Activated CD4-positive, alpha-beta T cell treated with anti-CD3 and anti-CD28 coated beads, Interleukin-2, amount 50 U/mL, for 1 hour (primary cell): ENCODE measurements at regions not wholly inside any gene's neighbourhood (a gene's known extent, or its start where the extent isn't known, plus 50 kb on each side); places are given as distances from the start of the nearest gene placed in this dataset.
"Not testable (repeated sequence)": the region's sequence is repeated elsewhere in the genome, so short reads cannot be mapped to it uniquely, and the experiment has no call there.

Experiments
- DNase-seq: peaks from one replicate; pipeline ENCODE4 v3.0.0-alpha.2; 2020

GRCh38 chr21:35590284-35590683 lies 470.0 kb downstream of the SETD4 start:
- DNase-seq = not testable (repeated sequence)

DNA sequence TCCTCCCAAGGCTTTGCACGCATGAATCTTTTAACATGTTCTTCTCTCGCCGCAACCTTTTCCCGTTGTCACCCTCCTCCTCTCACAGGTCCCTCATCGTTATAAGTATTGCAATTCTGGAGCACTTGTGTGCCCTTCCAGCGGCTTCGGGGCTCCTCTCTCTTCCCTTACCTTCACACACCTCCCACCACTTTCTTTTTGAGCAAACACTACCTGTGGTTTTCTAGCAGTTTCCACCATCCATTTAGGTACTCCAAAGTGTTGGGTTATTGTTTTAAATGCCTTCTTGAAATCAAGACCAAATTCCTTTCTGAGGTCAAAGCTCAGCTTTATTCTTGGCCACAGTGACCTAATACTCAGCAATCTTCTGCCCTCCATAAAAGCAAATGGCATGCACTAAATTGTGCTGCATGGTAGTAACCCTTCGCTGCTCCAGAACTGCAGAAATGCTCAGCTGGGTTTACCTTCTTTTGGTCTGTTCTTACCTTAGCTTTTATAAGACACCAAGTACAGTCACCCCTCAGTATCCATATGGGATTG lies 472.4 kb downstream of the SETD4 start:
- DNase-seq = no peak

DNA sequence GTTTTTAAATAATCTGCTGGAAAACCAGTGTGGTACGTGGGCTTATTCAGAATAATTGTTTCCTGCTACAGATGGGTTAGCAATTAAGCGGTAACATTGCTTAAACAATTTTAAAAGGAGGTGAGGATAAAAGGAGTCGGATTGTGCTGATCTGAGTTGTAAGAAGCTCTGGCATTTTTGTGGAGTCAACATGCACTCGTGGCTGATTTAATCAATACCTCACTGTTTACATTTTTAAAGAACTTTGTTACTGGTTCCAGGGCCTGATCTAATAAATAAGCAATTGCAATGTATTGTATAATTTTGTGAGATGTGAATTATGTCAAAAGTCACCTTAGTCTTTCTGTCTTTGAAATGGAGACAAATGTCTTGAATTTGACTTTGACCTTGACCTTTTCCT lies 474.0 kb downstream of the SETD4 start:
- DNase-seq = no peak

GRCh38 chr21:35585878-35586277 lies 474.4 kb downstream of the SETD4 start:
- DNase-seq = no peak

DNA sequence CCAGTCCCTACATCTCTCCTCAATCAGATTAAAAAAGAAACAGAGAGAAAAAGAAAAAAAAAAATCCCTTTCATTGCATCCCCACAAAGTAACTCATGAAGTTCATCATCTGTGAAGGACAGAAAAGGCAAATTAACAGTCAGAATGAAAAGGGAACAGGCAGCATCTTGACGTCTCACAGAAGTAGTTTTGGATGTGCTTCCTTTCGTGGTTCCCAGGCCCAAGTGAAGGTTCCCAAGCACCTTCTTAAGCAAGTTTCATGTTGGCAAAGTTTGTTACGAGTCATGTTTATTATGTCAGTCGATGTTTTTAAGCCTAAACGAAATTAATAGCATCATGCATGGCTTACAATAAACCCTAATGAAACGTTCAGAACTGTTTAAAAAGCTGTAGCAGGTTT lies 475.2 kb downstream of the SETD4 start:
- no peak for DNase-seq

DNA sequence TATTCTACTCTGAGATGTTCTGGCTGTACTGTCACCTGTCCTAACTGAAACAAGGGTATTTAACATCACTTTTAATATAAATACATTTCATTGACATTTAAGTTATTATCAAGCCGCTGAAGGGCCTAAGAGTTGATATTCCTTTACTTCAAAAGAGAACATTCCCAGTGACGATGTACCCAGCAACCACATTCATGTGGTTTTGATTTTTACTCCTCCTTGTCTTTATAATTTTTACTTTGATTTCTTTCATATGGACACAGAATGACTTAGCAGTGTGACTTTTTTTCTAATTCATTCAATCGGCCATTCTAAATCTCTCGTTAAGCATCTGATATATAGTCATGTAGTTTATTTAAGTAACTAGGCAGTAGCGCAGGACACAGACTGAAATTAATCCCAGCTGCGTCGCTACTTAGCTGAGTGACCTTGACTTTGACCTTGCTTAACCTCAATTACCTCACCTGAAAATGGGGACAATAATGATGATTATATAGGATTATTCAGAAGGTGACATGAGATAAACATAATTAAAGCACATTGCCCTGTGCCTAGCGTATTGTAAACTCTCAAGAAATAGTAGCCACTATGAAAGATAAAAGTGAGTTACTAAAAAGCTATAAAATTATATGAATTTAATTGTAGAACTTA lies 476.6 kb downstream of the SETD4 start:
- DNase-seq = no peak

- no peak for DNase-seq
These were observed 477.6 kb downstream of the SETD4 start for GRCh38 chr21:35582731-35583130.

DNA sequence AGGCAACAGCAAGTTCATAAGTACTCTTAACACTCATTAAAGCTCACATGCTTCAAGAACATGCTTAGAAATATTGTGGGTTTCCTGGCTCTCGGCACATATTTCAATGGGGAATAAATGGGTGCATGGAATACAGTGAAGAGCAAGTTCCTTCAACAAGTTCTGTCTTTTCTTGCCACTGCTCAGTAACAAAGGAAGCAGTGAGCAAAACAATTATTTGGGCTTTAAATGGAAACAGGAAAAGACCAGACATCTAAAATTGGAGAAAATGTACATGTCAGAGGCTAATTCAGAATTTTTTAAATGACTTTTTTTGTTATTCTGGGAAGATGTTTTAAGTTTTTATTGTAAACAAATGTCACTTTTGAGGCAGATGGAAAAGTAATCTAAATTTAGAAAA lies 478.7 kb downstream of the SETD4 start:
- DNase-seq = no peak

- no peak for DNase-seq
These were observed 480.6 kb downstream of the SETD4 start for GRCh38 chr21:35579520-35580293.

DNA sequence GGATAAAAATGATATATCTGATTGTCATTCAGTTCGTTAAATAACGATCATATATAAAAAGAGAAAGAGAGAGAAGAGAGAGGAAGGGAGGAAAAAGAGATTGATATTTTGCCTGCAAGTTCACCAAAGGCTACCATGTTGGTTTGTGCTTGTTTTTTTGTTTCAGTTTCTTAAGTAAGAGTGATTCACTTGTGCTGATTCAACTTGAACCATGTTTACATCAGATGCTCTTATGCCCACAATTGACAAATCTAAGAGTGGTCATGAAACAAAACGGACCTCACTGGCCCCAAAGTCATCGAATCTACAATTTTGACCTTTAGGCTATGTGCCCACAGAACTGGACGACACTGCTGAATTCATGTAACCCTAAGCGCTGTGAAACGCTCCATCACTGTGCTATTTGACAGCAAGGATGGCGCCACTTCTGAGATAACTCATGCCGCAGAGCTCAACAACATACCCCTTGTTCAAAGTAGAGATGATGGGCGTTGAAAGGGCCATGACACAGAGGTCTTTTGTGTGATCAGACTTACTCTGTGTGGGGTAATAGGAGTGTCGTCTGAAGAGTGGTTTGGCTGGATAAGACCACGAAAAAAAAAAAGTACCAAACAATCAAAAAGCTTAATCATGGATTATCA lies 481.4 kb downstream of the SETD4 start:
- DNase-seq = no peak

DNA sequence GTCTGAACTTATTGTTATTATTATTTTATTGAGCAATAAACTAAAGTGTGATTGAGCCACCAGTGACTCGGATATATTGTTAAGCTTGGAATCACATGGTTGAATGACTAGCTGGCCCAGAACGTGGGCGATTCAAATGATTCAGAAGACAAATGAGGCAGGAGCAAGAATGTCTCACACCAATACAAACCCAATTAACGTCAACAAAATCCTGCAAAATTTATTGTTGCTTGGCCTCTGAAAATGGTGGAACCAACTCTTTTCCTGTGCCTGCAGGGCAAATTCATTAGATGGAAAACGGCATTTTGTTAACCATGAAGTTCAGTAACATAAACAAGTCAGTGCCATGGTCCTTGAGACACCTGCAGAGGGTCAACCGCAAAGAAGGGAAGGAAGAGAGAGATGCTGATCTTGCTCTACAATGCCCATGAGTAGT lies 482.0 kb downstream of the SETD4 start:
- DNase-seq = no peak

- DNase-seq = no peak
These were observed 484.9 kb downstream of the SETD4 start for GRCh38 chr21:35575280-35575915.

- no peak for DNase-seq
These were observed 486.6 kb downstream of the SETD4 start for GRCh38 chr21:35573472-35574374.

- DNase-seq = no peak
These were observed 488.4 kb downstream of the SETD4 start for GRCh38 chr21:35571910-35572309.

- no peak for DNase-seq
These were observed 491.7 kb downstream of the SETD4 start for GRCh38 chr21:35568643-35569042.

DNA sequence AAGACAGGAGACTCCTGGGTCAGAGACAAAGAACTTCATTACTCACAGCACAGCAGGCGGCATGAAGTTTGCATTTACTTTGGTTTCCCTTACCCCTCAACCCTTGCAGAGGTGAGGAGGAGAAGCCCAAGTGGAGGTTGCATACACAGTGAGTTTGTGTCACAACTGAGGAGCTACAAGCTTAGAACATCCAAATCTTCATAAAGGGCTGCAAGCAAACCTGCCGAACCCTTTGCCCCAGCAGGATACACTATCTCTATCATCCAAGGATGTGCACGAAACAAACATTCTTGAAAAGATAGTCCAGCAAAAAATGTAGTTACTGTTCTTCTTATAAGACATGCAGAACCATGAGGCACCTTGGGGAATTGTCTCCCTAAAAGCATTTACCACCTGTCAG lies 493.5 kb downstream of the SETD4 start:
- no peak for DNase-seq

DNA sequence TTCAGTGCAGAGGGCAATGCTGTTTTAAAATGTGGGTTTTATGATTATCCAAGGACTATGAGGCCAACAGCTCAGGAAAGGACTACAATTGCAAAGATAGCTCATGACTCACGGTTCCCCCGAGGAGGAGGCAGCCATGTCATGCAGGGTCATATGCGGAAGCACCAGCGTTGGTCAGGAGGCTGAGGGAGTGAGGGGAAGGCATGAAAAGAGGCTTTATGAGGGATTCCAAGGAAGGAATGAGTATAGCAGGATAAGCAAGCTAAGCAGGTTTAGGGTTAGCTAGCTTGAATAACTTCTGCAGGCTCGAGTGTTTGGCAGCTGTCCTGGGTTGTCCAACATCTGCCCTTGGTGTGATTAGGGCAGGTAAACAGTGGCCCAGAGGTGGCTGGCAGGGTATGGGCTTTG lies 495.1 kb downstream of the SETD4 start:
- DNase-seq = no peak

DNA sequence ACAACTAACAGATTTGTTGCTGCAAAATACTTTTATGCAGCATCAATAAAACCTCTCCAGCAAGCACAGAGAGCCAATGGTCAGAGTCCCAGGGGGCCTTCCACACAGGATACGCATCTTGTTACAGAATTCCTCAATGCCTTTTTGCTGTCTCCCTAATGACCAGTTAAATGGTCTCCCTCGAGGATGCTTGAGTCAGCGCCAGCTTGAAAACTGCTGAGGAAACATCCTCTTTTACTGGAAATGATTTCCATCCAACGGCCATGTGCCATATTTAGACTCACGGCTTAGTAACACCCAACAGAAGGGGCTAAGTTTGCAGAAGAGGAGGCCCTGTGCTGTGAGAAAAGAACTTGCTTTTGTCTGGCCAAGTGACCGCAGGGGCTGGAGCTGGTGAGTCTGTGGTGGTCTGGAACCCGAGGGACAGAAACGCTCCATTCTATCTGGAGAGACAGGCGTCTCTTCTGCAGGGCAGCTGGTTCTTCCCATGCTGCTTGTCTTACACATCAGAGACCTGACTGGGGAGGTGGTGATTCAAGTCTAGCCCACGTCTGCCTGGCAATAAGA lies 496.4 kb downstream of the SETD4 start:
- DNase-seq = no peak

- no peak for DNase-seq
These were observed 497.4 kb downstream of the SETD4 start for GRCh38 chr21:35562876-35563275.

DNA sequence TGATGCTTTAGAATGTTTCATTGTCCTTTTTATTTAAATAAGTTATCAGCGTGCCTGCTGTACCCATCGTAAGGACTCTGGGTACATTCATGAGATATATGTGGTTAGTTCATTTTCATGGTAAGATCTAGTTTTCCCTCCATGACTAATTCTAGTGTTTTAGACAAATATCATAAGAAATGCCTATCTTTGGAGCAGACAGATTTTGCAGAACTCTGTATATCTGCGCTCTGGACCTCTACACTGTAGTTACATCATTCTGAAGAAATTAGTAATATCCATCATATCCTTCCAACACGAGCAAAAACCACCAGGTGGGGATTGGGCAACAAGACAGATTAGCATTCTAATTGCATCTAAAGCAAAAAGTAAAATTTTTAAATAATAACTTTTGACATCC lies 499.2 kb downstream of the SETD4 start:
- no peak for DNase-seq

DNA sequence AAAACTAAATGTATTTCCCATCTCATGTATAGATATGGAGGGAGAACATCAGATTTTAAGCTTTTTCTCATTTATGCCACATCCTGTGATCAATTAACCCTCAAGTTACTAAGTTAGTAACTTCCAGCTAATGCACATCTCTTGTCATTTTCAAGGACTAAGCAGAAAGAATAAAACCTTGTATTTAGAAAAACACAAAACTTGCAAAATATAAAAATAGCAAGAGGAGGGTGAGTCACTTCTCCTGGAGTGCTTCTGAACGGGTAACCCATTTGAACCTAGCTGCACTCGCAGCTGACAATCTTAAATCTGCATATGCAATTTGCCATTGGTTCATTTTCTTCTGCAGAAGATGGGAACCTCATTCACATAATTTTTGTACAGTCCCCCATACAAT lies 500.5 kb downstream of the SETD4 start:
- DNase-seq = no peak
